GM19467 (cell line): ENCODE measurements at regions not wholly inside any gene's neighbourhood (a gene's known extent, or its start where the extent isn't known, plus 50 kb on each side); places are given as distances from the start of the nearest gene placed in this dataset.

Experiments used
- ATAC-seq: cut with Tn5 transposase; IDR thresholded peaks from one replicate; pipeline ENCODE4 v1.9.1; 2021; ENCODE audit warnings: mild to moderate bottlenecking, moderate library complexity; ENCODE audit not compliant: unreplicated experiment

GRCh38 chr20:57048027-57048869 is 218.2 kb downstream of the BMP7 start:
- ATAC-seq, result no peak

GRCh38 chr20:57049296-57049695 is 217.1 kb downstream of the BMP7 start:
- no peak for ATAC-seq

GRCh38 chr20:57051096-57051495 is 215.3 kb downstream of the BMP7 start:
- ATAC-seq, result no peak

DNA sequence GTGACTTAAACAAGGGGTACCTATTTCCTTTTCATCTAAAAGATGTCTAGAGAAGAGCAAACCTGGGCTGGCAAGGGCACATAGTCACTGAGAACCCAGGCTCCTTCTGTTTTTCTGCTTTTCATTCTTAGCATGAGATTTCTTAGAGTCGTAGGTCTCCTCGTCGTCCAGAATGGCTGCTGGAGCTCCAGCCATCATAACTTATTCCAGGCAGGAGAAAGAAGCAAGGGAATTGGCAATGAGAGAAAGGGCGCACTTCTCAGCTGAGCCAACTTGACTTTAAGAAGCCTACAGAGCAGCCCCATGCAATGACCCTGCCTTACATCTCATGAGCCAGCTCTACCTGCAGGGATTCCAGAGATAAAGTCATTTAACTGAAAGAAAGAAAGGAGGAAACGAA is 213.4 kb downstream of the BMP7 start:
- no peak for ATAC-seq

DNA sequence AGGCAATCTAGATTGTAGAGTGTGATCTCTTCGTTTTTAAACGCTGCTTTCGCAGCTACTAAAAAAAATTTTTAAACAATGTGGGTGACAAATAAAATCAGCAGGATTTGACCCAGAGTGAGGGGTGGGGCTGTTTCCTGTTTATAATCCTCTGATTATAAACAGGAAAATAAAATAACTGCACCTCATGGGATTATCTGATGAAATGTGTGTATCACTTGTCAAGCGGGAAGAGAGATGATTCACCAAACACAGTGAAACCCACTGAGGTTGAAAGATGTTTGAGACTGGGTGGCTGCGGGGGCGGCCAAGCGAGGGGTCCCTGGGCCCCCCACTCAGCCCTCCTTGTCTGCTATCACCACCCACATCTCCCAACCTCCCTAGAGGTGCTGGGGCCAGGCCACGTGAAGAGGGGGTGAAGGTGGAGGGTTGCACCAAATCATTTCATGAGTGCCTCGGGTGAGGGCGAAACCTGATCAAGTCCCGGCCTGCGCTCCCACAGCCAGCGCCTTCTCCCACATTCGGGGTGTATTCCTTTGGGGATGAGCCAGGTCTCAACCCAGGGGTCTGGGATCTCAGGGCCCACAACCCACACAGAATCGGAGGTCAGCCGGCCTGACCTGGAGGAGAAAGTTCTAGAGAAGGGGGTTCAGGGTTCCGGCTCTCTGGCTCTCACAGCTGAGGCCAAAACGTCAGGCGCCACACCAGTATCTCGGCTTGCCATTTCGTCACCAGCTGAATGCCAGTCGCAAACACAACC is 212.5 kb downstream of the BMP7 start:
- no peak for ATAC-seq

GRCh38 chr20:57055345-57055744 is 211.1 kb downstream of the BMP7 start:
- no peak for ATAC-seq

DNA sequence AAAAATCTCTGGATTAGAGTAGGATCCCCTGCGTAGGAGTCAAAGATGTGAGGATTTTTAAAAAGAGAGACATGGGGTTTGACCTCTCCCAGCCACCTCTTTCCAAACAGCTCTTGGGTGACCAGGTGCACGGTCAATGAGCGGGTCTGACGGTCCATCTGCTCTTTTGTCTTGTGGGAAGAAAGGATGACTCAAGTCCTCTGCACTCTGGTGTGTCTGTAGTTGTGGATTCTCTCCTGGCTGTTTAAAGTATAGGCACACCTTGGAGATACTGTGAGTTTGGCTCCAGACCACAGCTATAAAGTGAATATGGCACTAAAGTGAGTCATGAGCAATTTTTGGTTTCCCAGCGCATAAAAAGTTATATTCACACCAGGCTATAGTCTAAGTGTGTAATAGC is 209.8 kb downstream of the BMP7 start:
- ATAC-seq, result no peak

DNA sequence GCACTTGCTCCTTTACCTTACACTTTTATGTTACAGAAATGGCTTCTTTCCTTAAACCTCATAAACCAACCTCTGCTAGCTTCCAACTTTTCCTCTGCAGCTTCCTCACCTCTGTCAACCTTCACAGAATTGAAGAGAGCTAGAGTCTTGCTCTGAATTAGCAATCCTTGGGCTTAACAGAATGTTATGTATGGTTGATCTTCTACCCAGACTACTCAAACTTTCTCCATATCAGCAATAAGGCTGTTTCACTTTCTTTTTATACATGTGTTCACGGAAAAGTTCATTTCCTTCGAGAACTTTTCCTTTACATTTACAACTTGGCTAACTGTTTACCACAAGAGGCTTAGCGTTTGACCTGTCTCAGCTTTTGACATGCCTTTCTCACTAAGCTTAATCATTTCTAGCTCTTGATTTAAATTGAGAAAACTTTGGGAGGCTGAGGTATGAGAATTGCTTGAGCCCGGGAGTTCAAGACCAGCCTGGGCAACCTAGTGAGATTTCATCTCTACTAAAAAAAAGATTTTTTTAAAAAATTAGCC is 207.3 kb downstream of the BMP7 start:
- no peak for ATAC-seq

DNA sequence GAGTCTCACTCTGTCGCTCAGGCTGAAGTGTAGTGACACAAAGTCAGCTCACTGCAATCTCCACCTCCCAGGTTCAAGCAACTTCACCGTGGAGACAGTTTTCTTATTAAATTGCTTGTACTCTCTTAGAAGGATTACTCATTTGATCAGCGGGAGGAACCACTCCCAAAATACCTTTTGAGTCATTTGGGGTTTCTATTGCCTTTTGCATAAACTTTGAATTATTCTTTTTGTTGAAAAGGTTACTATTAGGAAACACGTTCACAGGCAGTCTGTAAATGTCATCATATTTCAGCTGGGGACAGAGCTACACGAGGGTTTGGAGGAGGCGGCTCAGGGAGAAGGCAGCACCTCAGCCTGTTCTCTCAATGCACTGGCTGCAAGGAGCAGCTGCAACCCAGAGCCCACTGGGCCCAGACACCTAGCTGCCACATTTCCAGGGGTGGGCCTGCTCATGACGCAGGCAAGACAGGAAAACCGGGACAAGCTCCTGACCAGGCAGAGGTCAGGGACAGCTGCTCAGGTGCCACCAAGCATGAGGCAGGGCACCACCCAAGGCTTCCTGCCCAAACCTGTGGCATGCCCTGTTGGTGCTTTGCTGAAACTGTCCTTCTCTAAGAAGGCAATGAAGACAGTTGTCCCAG is 205.9 kb downstream of the BMP7 start:
- ATAC-seq, result no peak

DNA sequence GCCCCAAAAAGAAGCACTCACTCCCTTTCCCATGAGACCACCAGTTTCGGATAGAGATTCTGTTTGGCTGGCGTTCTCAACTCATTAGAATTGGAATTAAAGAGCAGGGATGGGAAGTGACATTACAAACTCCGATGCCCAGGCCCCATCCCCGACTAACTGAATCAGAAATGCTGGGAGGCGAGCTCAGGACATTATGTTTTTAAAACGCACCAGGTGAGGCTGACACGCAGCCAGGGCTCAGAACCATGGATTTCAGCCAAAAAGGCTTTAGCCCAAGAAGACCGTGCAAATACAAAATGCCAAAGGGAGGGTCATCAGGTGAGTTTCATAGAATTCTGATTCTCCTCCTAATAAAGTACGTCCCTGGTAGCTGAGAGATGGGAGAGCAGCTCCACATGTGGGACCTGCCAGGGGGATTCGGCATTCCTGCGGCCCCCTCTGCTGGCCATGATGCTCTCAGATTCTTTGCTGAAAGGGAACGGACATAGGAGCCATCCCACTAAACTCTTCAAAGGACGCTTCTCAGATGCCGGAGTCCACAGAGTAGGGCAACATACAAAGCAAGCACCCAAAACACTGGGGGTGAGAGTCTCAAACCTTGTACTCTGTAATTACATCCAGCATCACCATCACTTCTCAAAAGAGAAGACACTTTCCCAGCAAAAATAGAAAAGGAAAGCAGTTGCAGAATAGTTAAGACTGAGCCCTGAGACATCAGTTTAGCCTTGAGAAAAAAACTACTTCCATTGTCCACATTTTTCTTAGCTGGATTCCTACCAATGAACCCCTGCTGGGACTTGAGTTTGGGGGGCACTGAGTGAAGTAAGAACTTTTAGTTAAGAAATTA is 205.2 kb downstream of the BMP7 start:
- no peak for ATAC-seq

GRCh38 chr20:57062241-57062640 is 204.2 kb downstream of the BMP7 start:
- ATAC-seq, result no peak

DNA sequence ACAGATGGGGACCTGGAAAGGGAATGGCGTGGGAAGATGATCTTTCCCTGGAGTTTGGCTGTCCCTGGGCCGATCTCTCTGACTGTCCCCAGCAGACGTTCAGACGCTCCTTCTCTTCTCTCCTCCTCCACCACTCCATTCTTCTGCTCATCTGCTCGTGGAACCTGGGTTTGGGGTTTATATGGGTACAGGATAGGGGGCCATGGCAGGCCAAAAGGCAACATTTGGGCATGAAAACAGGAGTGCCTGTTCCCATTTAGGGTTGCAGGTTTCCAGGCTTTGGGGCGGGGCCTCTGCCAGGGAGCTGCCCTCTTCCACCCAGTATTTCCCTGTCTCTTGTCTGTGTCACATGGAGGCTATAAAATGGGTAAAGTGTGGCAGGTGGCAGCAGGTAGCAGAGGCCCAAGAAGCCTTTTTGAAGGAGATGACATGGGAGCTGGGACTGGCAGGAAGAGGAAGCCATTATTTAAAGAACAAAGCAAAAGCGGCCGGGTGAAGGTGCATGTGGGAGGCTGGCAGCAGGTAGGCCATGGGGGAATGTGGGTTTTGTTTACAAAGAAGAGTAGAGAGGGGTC is 203.7 kb downstream of the BMP7 start:
- ATAC-seq, result no peak

- no peak for ATAC-seq
Measured at GRCh38 chr20:57064836-57065235, 201.6 kb downstream of the BMP7 start.

DNA sequence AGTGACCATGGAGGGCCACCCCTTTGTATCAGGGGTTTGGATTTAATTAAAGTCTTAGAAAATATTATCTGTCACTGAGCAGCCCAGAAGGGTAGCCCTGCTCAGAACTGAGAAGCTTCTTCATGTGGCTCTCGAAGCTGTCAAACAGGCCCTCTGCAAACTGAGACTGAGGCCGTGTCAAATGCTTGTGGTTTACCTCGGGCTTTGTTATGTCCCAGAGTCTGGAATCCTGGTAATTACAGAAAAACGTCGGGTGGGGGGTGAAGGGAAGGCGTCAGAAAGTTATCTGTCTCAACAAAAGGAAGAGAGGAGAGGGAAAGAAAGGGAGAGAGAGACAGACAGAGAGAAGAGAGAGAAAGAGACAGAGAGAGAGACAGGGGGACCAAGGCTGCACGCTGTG is 200.8 kb downstream of the BMP7 start:
- no peak for ATAC-seq

GRCh38 chr20:57066126-57066900 is 200.1 kb downstream of the BMP7 start:
- ATAC-seq, result no peak

DNA sequence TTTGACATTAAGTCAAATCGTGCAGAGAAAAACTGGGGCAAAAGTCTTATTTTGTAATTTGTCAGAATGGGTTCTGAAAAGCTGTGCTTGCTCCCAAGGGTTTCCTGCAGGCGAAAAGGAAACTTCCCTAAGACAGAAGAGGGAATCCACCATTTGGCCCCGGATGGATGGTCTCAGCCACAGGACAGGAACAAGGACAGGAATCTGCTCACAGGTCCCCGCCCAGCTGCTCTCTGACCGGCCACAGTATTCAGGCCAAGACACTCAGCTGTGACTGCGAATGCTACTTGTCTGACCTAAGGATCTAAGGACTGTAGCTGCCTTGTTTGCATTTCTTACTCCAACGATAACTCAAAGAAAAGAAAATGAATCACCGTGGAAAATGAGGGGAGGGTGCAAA is 197.0 kb downstream of the BMP7 start:
- no peak for ATAC-seq

DNA sequence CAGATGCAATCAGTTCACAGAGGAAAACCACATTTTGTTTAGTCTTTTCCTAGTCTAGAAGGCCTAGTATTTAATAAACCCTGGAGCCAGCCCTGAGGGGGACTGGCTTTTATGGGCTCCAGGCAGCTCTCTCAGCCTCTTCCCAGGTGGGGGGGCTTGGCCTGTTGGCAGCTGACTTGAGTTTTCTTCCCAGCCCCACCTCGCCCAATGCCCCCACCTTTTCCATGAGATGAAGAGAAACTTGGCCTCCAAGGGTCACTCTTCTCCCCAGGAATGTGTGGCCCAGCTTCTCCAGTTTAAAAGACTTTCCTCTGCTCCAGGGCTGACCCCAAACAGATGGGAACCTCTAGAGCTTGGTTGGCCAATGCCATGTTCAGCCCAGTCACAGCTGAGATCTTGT is 196.1 kb downstream of the BMP7 start:
- ATAC-seq, result no peak

DNA sequence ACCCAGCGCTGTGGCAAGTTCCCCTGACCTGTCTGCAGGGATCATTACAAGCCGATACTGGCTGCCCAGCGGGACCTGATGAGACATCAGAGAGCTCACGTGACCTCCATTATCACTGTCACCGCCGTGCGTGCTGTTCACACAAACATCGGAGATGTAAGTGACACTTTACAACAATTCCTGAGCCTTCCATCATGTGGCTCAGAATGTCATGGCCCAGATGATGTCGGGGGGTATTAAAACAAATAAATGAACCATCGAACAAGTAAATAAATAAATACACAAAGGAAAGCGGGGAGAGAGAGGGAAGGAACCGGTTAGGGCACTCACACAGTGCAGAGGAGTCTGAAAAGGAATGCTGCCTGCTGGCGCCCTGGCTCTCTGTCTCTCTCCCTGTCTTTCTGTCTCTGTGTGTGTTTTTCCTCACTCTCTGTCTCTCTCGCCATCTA is 195.1 kb downstream of the BMP7 start:
- ATAC-seq, result no peak

DNA sequence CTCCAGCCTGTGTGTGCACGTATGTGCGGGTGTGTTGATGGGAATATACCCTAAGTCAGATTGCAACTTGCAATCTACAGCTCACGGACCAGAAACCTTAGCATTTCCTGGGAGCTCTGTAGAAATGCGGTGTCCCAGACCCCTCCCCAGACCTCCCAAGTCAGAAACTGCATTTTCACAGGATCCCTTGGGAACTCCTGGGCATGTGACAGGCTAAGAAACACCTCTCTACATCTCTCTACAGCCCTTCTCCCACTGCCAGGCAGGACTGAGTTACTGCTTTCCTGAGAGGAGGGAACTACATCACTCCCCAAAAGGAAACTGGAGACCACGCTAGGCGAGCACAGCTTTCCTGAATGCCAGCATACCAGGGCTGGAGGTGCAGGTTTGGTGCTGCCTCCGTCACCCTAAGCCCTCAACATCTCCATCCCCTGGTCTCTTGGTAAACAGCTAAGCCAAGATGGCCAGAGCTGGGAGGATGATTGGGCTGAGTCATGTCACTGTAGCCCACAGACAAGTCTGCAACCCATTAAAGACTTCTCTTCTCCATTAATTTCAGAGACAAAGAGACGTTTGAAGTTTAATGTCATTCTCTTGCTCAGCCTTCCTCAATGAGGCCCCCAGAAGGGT is 194.4 kb downstream of the BMP7 start:
- ATAC-seq, result no peak
